ENCODE measurements at regions not wholly inside any gene's neighbourhood (a gene's known extent, or its start where the extent isn't known, plus 50 kb on each side); places are given as distances from the start of the nearest gene placed in this dataset.

DNA sequence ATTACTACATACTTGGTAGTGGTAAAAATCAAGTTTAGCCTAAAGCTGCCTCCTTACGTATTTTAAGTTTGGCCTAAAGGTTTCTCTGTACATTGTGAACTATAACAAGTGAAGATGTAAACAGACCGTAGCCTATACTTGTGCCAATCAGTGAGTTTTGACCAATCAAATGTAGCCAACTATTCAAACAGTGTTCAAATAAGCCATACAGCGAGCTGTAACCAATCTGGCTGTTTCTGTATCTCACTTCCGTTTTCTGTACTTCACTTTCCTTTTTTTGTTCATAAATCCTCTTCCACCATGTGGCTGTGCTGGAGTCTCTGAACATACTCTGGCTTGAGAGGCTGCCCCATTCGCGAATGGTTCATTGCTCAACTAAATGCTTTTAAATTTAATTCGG lies 2504.6 kb downstream of the PCDH9 start:
- Histone ChIP-seq H3K79me2 (ENCODE audit: insufficient read depth, low read length) (no peaks in the 10 kb centered on the region), H3K4me3 (ENCODE audit: low read length, poor library complexity, severe bottlenecking) (no peak overlapping the region), H3K9me2 (replicated peaks; ENCODE audit: low read depth, low read length) (no peaks in the 10 kb centered on the region), H3K36me3 (ENCODE audit: insufficient read depth, low read length) (no peaks in the 10 kb centered on the region), H3K27me3 (ENCODE audit: insufficient read depth, low read length, poor library complexity, severe bottlenecking) (no peaks in the 10 kb centered on the region), H3K4me1 (ENCODE audit: insufficient read depth, low read length, poor library complexity, severe bottlenecking) (no peaks in the 10 kb centered on the region), H3K4me2 (ENCODE audit: low read depth, low read length, poor library complexity, severe bottlenecking) (no peak overlapping the region), H4K20me1 (ENCODE audit: insufficient read depth, low read length, poor library complexity, severe bottlenecking) (no peaks in the 10 kb centered on the region), H3K9me3 (ENCODE audit: insufficient read depth, low read depth, low read length) (no peaks in the 10 kb centered on the region), H2AFZ (ENCODE audit: low read length) (peak overlapping the region; percentile 27), H3F3A (ENCODE audit: low read depth) (no peaks in the 10 kb centered on the region), H3K9ac (ENCODE audit: low read depth, low read length, poor library complexity, severe bottlenecking) (no peak overlapping the region)
- TF ChIP-seq EZH2phosphoT487 (IDR thresholded peaks at IDR 0.05; ENCODE audit: borderline replicate concordance): no peak
- TF ChIP-seq, protein P1, sequence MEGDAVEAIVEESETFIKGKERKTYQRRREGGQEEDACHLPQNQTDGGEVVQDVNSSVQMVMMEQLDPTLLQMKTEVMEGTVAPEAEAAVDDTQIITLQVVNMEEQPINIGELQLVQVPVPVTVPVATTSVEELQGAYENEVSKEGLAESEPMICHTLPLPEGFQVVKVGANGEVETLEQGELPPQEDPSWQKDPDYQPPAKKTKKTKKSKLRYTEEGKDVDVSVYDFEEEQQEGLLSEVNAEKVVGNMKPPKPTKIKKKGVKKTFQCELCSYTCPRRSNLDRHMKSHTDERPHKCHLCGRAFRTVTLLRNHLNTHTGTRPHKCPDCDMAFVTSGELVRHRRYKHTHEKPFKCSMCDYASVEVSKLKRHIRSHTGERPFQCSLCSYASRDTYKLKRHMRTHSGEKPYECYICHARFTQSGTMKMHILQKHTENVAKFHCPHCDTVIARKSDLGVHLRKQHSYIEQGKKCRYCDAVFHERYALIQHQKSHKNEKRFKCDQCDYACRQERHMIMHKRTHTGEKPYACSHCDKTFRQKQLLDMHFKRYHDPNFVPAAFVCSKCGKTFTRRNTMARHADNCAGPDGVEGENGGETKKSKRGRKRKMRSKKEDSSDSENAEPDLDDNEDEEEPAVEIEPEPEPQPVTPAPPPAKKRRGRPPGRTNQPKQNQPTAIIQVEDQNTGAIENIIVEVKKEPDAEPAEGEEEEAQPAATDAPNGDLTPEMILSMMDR (conservative IDR thresholded peaks at IDR 0.05; ENCODE audit: low read length): no peak

DNA sequence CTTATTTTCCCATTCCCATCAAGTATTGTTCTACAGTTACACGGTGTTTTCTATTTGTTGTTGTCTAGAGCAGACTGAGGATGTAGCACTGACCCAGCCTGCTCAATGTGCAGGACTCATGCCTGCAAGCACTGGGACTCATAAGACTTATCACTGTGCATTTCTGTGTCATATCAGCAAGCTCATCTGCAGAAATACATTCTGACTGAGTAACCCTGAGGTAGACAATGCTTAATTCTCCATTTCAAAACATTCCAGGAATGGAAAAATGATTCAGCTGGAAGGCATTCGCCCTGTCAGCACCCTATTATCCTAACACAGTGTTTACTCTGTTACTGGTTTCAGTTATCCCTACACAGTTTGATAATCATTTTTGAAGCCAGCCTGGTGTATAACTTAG lies 2506.4 kb downstream of the PCDH9 start:
- Histone ChIP-seq H3K4me2 (ENCODE audit: low read depth, low read length, poor library complexity, severe bottlenecking) (no peak overlapping the region), H3K4me1 (ENCODE audit: insufficient read depth, low read length, poor library complexity, severe bottlenecking) (no peaks in the 10 kb centered on the region)

DNA sequence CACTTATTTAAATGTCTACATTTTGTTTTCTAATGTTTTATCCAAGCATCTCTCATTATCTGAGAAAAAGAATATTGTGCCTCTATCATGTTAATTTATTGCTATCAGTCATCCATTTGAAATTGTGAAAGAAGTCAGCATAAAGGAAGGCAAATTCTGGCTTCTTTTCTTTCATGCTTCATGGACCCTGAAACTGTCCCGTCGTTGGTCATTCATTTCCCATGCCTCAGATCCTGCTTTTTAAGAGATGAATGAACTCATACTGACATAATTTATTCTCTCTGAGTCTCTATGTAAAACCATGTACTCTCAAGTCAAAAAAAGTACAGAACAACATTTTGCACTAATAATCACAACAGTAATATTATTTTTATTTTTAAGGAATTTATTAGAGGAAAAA lies 2512.0 kb downstream of the PCDH9 start:
- Histone ChIP-seq H3K4me3 (ENCODE audit: low read length, poor library complexity, severe bottlenecking) (no peak overlapping the region), H3K4me1 (ENCODE audit: insufficient read depth, low read length, poor library complexity, severe bottlenecking) (no peaks in the 10 kb centered on the region), H3K79me2 (ENCODE audit: insufficient read depth, low read length) (no peaks in the 10 kb centered on the region), H3K9ac (ENCODE audit: low read depth, low read length, poor library complexity, severe bottlenecking) (no peak overlapping the region), H2AFZ (ENCODE audit: low read length) (no peak overlapping the region), H4K20me1 (ENCODE audit: insufficient read depth, low read length, poor library complexity, severe bottlenecking) (no peaks in the 10 kb centered on the region), H3K9me2 (replicated peaks; ENCODE audit: low read depth, low read length) (no peaks in the 10 kb centered on the region), H3K4me2 (ENCODE audit: low read depth, low read length, poor library complexity, severe bottlenecking) (no peak overlapping the region), H3K9me3 (ENCODE audit: insufficient read depth, low read depth, low read length) (no peaks in the 10 kb centered on the region), H3K27me3 (ENCODE audit: insufficient read depth, low read length, poor library complexity, severe bottlenecking) (no peaks in the 10 kb centered on the region), H3F3A (ENCODE audit: low read depth) (no peaks in the 10 kb centered on the region), H3K36me3 (ENCODE audit: insufficient read depth, low read length) (no peaks in the 10 kb centered on the region)
- no peak for TF ChIP-seq EZH2phosphoT487 (IDR thresholded peaks at IDR 0.05; ENCODE audit: borderline replicate concordance)
- TF ChIP-seq, protein P1 (conservative IDR thresholded peaks at IDR 0.05; ENCODE audit: low read length): no peak

More for the DNA sequence above, 2506.4 kb downstream of the PCDH9 start:
- Histone ChIP-seq H3K79me2 (ENCODE audit: insufficient read depth, low read length) (no peaks in the 10 kb centered on the region), H2AFZ (ENCODE audit: low read length) (peak overlapping the region; percentile 41; the same call in 1 of the 2 replicates), H4K20me1 (ENCODE audit: insufficient read depth, low read length, poor library complexity, severe bottlenecking) (no peaks in the 10 kb centered on the region), H3K4me3 (ENCODE audit: low read length, poor library complexity, severe bottlenecking) (no peak overlapping the region), H3K36me3 (ENCODE audit: insufficient read depth, low read length) (no peaks in the 10 kb centered on the region), H3F3A (ENCODE audit: low read depth) (no peaks in the 10 kb centered on the region), H3K27me3 (ENCODE audit: insufficient read depth, low read length, poor library complexity, severe bottlenecking) (no peaks in the 10 kb centered on the region), H3K9me3 (ENCODE audit: insufficient read depth, low read depth, low read length) (no peaks in the 10 kb centered on the region), H3K9me2 (replicated peaks; ENCODE audit: low read depth, low read length) (no peaks in the 10 kb centered on the region), H3K9ac (ENCODE audit: low read depth, low read length, poor library complexity, severe bottlenecking) (no peak overlapping the region)
- TF ChIP-seq, protein P1 (conservative IDR thresholded peaks at IDR 0.05; ENCODE audit: low read length): no peak
- no peak for TF ChIP-seq EZH2phosphoT487 (IDR thresholded peaks at IDR 0.05; ENCODE audit: borderline replicate concordance)

All from Loucy (cell line).